HUES6 (cell line): ENCODE measurements at regions not wholly inside any gene's neighbourhood (a gene's known extent, or its start where the extent isn't known, plus 50 kb on each side); places are given as distances from the start of the nearest gene placed in this dataset.

ENCODE experiments used
- H3K27ac ChIP-seq: 2 replicates; pipeline ENCODE4 v1.7.0; 2013; ENCODE audit warnings: low read depth, mild to moderate bottlenecking, low read length, inconsistent platforms
- H3K27me3 ChIP-seq: 2 replicates; pipeline ENCODE4 v1.6.1; 2013; ENCODE audit warnings: low read length; ENCODE audit not compliant: control insufficient read depth, insufficient read depth
- H3K36me3 ChIP-seq: 2 replicates; pipeline ENCODE4 v1.6.1; 2013; ENCODE audit warnings: low read length; ENCODE audit not compliant: control insufficient read depth, insufficient read depth
- H3K4me1 ChIP-seq: 2 replicates; pipeline ENCODE4 v1.6.1; 2013; ENCODE audit warnings: low read length; ENCODE audit not compliant: control insufficient read depth, insufficient read depth
- H3K4me3 ChIP-seq: 2 replicates; pipeline ENCODE4 v1.5.1; 2013; ENCODE audit warnings: low read depth, low read length
- H3K9ac ChIP-seq: one replicate; pipeline ENCODE4 v1.6.1; 2013; ENCODE audit warnings: mild to moderate bottlenecking, low read length
- H3K9me3 ChIP-seq: 2 replicates; pipeline ENCODE4 v1.6.1; 2013; ENCODE audit warnings: low read depth, low read length; ENCODE audit not compliant: control insufficient read depth, insufficient read depth

DNA sequence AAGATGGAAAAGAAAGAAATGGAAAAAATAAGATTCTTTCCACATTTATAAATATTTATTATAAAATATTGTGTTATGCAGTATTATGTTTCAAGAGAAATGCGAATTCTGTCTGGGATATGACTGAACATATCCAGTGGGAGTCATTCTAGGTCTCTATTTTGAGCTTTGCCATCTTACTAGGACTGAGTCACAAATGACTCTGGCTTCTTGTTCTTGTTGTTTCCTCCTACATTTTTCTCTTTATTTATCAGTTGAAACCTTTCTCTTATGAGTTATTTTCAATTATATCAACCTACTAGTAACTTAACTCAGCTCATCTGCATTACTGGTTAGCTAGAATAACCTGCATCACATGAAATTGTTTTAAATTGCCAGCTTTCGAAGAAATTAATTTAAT is 1247.3 kb downstream of the SLITRK1 start:
- no peak overlapping the region for H3K9ac ChIP-seq
- no peaks in the 10 kb centered on the region for H3K27me3 ChIP-seq
- H3K4me3 ChIP-seq: no peak overlapping the region
- no peak overlapping the region for H3K27ac ChIP-seq
- no peaks in the 10 kb centered on the region for H3K4me1 ChIP-seq
- H3K36me3 ChIP-seq: no peaks in the 10 kb centered on the region
- 0 out of 2 replicates have a peak, but pooled peaks cover 2% of the 10 kb centered on the region for H3K9me3 ChIP-seq

- Histone ChIP-seq H3K4me3 (no peak overlapping the region), H3K27ac (no peak overlapping the region), H3K9me3 (no peaks in the 10 kb centered on the region), H3K27me3 (no peaks in the 10 kb centered on the region), H3K36me3 (no peaks in the 10 kb centered on the region), H3K4me1 (no peaks in the 10 kb centered on the region), H3K9ac (no peak overlapping the region)
Observed at GRCh38 chr13:82627183-82627582, 1255.1 kb downstream of the SLITRK1 start.

- no peak overlapping the region for H3K9ac ChIP-seq
- H3K4me3 ChIP-seq: no peak overlapping the region
- H3K36me3 ChIP-seq: no peaks in the 10 kb centered on the region
- no peaks in the 10 kb centered on the region for H3K4me1 ChIP-seq
- H3K27ac ChIP-seq: no peak overlapping the region
- no peaks in the 10 kb centered on the region for H3K9me3 ChIP-seq
- no peaks in the 10 kb centered on the region for H3K27me3 ChIP-seq
Observed at GRCh38 chr13:82625717-82626116, 1256.6 kb downstream of the SLITRK1 start.

DNA sequence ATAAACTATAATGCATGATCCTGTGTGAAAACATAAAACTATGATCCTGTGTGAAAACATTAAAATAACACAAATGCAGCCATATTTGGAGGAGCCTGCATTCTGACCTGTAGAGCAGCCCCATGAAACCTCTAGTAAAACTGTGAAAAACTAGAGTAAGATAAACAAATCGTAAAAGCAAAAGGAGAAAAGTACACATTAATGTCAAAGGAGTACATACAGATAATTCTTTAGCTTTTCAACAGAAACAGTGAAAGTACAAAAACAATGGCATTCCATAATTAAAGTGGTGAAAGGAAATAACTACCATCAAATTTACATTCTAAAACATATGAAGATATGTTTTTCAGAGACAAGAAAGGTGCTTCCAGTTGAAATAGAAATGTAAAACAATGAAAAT is 1267.2 kb downstream of the SLITRK1 start:
- H3K9ac ChIP-seq: no peak overlapping the region
- H3K4me3 ChIP-seq: no peak overlapping the region
- no peaks in the 10 kb centered on the region for H3K27me3 ChIP-seq
- H3K4me1 ChIP-seq: 0 out of 2 replicates have a peak, but pooled peaks cover 3% of the 10 kb centered on the region
- H3K27ac ChIP-seq: no peak overlapping the region
- no peaks in the 10 kb centered on the region for H3K9me3 ChIP-seq
- no peaks in the 10 kb centered on the region for H3K36me3 ChIP-seq

DNA sequence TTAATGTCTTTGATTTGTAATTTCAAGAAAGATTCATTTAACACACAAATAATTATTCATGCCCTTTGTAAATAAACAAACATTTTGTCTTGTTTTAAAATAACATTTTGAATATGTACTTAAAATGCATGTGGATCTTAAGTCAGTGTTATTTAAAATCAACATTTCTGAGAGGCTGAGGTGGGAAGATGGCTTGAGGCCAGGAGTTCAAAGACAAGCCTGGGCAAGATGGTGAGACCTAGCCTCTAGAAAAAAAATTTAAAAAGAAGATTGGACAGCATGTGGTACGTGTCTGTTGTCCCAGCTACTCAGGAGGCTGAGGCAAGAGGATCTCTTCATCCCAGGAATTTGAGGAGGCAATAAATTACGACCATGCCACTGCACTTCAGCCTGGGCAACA is 1268.2 kb downstream of the SLITRK1 start:
- Histone ChIP-seq H3K9ac (no peak overlapping the region), H3K27me3 (no peaks in the 10 kb centered on the region), H3K27ac (no peak overlapping the region), H3K4me1 (0 out of 2 replicates have a peak, but pooled peaks cover 3% of the 10 kb centered on the region), H3K9me3 (no peaks in the 10 kb centered on the region), H3K4me3 (no peak overlapping the region), H3K36me3 (no peaks in the 10 kb centered on the region)

DNA sequence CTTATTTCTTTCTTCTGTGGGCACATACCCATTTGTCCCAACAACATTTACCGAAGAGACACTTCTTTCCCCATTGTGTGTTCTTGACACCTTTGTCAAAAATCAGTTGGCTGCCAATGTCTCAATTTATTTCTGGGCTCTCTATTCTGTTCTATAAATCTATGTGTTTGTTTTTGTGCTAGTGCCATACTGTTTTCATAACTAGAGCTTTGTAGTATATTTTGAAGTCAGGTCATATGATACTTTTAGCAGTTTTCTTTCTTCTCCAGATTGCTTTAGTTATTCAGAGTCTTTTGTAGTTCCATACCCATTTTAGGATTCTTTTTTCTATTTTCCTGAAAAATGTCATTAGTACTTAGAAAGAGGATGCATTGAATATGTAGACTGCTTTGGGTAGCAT is 1276.3 kb downstream of the SLITRK1 start:
- peaks cover 27% of the 10 kb centered on the region for H3K9me3 ChIP-seq

GRCh38 chr13:82597747-82598146 is 1284.5 kb downstream of the SLITRK1 start:
- Histone ChIP-seq H3K27me3 (peaks cover 61% of the 10 kb centered on the region), H3K4me3 (no peak overlapping the region), H3K9ac (no peak overlapping the region), H3K27ac (no peak overlapping the region), H3K4me1 (no peaks in the 10 kb centered on the region), H3K9me3 (no peaks in the 10 kb centered on the region), H3K36me3 (no peaks in the 10 kb centered on the region)

More for the DNA sequence above, 1276.3 kb downstream of the SLITRK1 start:
- H3K27me3 ChIP-seq: 0 out of 2 replicates have a peak, but pooled peaks cover 2% of the 10 kb centered on the region
- H3K27ac ChIP-seq: no peak overlapping the region
- no peaks in the 10 kb centered on the region for H3K4me1 ChIP-seq
- H3K36me3 ChIP-seq: no peaks in the 10 kb centered on the region; the same call in 1 of the 2 replicates
- H3K9ac ChIP-seq: no peak overlapping the region
- no peak overlapping the region for H3K4me3 ChIP-seq

- H3K27ac ChIP-seq: no peak overlapping the region
Observed at GRCh38 chr13:82593239-82593638, 1289.0 kb downstream of the SLITRK1 start.

DNA sequence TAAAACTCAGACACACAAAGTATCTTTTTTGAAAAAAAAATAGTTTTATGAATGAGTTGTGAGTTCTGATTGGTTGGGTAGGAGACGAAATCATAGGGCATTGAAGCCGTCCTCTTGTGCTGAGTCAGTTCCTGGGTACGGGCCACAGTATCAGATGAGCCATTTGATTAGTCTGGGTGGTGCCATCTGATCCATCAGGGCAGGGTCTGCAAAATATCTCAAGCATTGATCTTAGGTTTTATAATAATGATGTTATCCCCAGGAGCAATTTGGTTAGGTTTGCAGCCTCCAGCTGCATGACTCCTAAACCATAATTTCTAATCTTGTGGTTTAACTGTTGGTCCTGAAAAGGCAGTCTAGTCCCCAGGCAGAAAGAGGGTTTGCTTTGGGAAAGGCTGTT is 1310.6 kb downstream of the SLITRK1 start:
- Histone ChIP-seq H3K27ac (no peak overlapping the region), H3K27me3 (no peaks in the 10 kb centered on the region), H3K9me3 (peaks cover 15% of the 10 kb centered on the region; the same call in 1 of the 2 replicates), H3K4me3 (no peak overlapping the region), H3K9ac (no peak overlapping the region), H3K4me1 (peaks cover 6% of the 10 kb centered on the region; the same call in 1 of the 2 replicates), H3K36me3 (no peaks in the 10 kb centered on the region)

More at GRCh38 chr13:82593239-82593638, 1289.0 kb downstream of the SLITRK1 start:
- Histone ChIP-seq H3K36me3 (no peaks in the 10 kb centered on the region), H3K4me3 (no peak overlapping the region), H3K9ac (no peak overlapping the region), H3K27me3 (peaks cover 54% of the 10 kb centered on the region), H3K9me3 (no peaks in the 10 kb centered on the region), H3K4me1 (no peaks in the 10 kb centered on the region)

DNA sequence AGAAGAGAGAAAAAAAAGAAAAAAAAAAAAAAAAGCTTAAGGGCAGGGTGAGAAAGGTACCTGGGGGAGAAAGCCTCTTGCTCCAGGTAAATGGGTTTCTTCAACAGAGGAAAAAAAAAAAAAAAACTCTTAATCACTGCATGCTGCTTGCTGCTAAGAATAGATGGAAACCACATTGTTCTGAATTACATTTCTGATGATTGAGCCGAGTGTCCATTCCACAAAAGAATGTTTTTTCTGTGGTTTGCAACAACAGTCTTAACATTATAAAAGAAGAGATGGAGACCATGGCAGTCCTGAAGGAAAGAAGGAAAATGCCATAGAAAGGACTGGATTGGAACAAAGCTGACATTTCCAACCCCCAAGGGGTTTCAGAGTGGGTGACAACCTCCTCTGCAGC is 1312.7 kb downstream of the SLITRK1 start:
- H3K4me3 ChIP-seq: no peak overlapping the region
- peaks cover 6% of the 10 kb centered on the region; the same call in 1 of the 2 replicates for H3K4me1 ChIP-seq
- H3K27ac ChIP-seq: no peak overlapping the region
- H3K36me3 ChIP-seq: no peaks in the 10 kb centered on the region
- H3K27me3 ChIP-seq: no peaks in the 10 kb centered on the region
- peaks cover under 1% of the 10 kb centered on the region; the same call in 1 of the 2 replicates for H3K9me3 ChIP-seq
- H3K9ac ChIP-seq: no peak overlapping the region

- Histone ChIP-seq H3K9me3 (no peaks in the 10 kb centered on the region), H3K27ac (no peak overlapping the region), H3K36me3 (no peaks in the 10 kb centered on the region), H3K27me3 (no peaks in the 10 kb centered on the region), H3K4me1 (peaks cover 6% of the 10 kb centered on the region; the same call in 1 of the 2 replicates), H3K9ac (no peak overlapping the region), H3K4me3 (no peak overlapping the region)
Observed at GRCh38 chr13:82566864-82567263, 1315.4 kb downstream of the SLITRK1 start.
